NB4 (cell line): ENCODE measurements at regions not wholly inside any gene's neighbourhood (a gene's known extent, or its start where the extent isn't known, plus 50 kb on each side); places are given as distances from the start of the nearest gene placed in this dataset.

ENCODE experiments used
- POLR2A ChIP-seq: IDR thresholded peaks from 2 replicates; pipeline ENCODE4 v1.6.1; 2011; ENCODE audit warnings: mild to moderate bottlenecking; ENCODE audit not compliant: insufficient read length; ENCODE audit errors: extremely low read depth
- TF ChIP-seq, protein P1 (sequence below): IDR thresholded peaks from one replicate; pipeline ENCODE4 v1.5.1; 2012; ENCODE audit warnings: low read depth, low read length

DNA sequence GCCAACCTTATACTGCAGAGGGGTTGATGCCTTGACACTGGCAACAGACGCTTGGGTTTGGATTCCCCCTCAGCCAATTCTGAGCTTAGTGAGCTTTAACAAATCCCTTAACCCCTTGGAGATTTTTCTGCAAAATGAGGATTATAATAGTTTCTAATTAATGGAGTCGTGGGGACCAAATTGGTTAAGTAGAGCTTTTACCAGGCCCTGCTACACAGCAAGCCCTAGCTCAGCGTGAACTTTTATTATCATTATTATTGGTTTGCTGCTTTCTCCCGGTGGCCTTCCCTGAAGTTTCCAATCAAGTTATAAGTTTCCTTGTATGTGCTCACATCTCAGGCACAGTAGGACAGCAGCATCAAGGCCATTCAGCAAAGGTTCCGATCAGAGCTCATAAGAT lies 156.6 kb upstream of the GUCY1A2 start:
- TF ChIP-seq, protein P1, sequence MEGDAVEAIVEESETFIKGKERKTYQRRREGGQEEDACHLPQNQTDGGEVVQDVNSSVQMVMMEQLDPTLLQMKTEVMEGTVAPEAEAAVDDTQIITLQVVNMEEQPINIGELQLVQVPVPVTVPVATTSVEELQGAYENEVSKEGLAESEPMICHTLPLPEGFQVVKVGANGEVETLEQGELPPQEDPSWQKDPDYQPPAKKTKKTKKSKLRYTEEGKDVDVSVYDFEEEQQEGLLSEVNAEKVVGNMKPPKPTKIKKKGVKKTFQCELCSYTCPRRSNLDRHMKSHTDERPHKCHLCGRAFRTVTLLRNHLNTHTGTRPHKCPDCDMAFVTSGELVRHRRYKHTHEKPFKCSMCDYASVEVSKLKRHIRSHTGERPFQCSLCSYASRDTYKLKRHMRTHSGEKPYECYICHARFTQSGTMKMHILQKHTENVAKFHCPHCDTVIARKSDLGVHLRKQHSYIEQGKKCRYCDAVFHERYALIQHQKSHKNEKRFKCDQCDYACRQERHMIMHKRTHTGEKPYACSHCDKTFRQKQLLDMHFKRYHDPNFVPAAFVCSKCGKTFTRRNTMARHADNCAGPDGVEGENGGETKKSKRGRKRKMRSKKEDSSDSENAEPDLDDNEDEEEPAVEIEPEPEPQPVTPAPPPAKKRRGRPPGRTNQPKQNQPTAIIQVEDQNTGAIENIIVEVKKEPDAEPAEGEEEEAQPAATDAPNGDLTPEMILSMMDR: no peak
- TF ChIP-seq POLR2A: no peak
